PC-3 (cell line): ENCODE measurements at regions not wholly inside any gene's neighbourhood (a gene's known extent, or its start where the extent isn't known, plus 50 kb on each side); places are given as distances from the start of the nearest gene placed in this dataset.

Experiments
- ATAC-seq: fragments of 200-7000 bp; cut with Tn5 transposase; 2 replicates; pipeline ENCODE4 v1.9.1; 2020; ENCODE audit warnings: mild to moderate bottlenecking, moderate library complexity
- BruUV-seq: library from RNA; stranded (reverse); fragments of 400-500 nt; replicated peaks from 2 replicates; lab custom pipeline; 2021; lab: Mats Ljungman, UMichigan
- CTCF ChIA-PET: fragments of 300-600 bp; sonication (Branson Sonifier 250); formaldehyde crosslinking; loops from one replicate; lab custom pipeline; 2022; ENCODE audit warnings: antibody characterized with exemption; lab: Charles Lee
- POLR2A ChIA-PET: fragments of 300-600 bp; sonication (Branson Sonifier 250); formaldehyde crosslinking; loops from one replicate; lab custom pipeline; 2022; ENCODE audit warnings: antibody characterized with exemption; ENCODE audit not compliant: unreplicated experiment; lab: Charles Lee
- DNase-seq: peaks from one replicate; pipeline ENCODE4 v3.0.0-alpha.2; 2015
- H2AFZ ChIP-seq: fragments of 300-600 bp; sonication (generic); 2 replicates; pipeline ENCODE4 v1.6.0; 2016; ENCODE audit warnings: antibody characterized with exemption, low read length
- H3F3A ChIP-seq: fragments of 300-600 bp; sonication (generic); one replicate; pipeline ENCODE4 v1.6.0; 2017; ENCODE audit warnings: antibody characterized with exemption, low read length, control low read depth, mild to moderate bottlenecking; ENCODE audit not compliant: unreplicated experiment
- H3K27ac ChIP-seq: fragments of 300-600 bp; sonication (generic); 2 replicates; pipeline ENCODE4 v1.5.1; 2016; ENCODE audit warnings: mild to moderate bottlenecking, low read length
- H3K27me3 ChIP-seq: fragments of 300-600 bp; sonication (generic); 2 replicates; pipeline ENCODE4 v1.6.1; 2016; ENCODE audit warnings: low read length, mixed read lengths
- H3K36me3 ChIP-seq: fragments of 300-600 bp; sonication (generic); 2 replicates; pipeline ENCODE4 v1.6.1; 2016; ENCODE audit warnings: low read depth, mixed run types, low read length, mixed read lengths
- H3K4me1 ChIP-seq: fragments of 300-600 bp; sonication (generic); 2 replicates; pipeline ENCODE4 v1.5.1; 2016; ENCODE audit warnings: low read length; ENCODE audit not compliant: insufficient read depth
- H3K4me2 ChIP-seq: fragments of 300-600 bp; sonication (generic); 2 replicates; pipeline ENCODE4 v1.6.0; 2016; ENCODE audit warnings: low read length
- H3K4me3 ChIP-seq: fragments of 300-600 bp; sonication (generic); 2 replicates; pipeline ENCODE4 v1.5.1; 2016; ENCODE audit warnings: mild to moderate bottlenecking, low read length, mixed read lengths
- H3K79me2 ChIP-seq: fragments of 300-600 bp; sonication (generic); 2 replicates; pipeline ENCODE4 v1.6.1; 2017; ENCODE audit warnings: low read length, mixed read lengths
- H3K9ac ChIP-seq: fragments of 300-600 bp; sonication (generic); 2 replicates; pipeline ENCODE4 v1.6.0; 2016; ENCODE audit warnings: mild to moderate bottlenecking, low read length
- H3K9me2 ChIP-seq: fragments of 300-600 bp; sonication (generic); replicated peaks from 2 replicates; pipeline ENCODE4 v1.6.1; 2016; ENCODE audit warnings: mixed run types, low read length, mixed read lengths
- H3K9me3 ChIP-seq: fragments of 300-600 bp; sonication (generic); 2 replicates; pipeline ENCODE4 v1.6.1; 2016; ENCODE audit warnings: low read length, mixed read lengths
- H4K20me1 ChIP-seq: fragments of 300-600 bp; sonication (generic); 2 replicates; pipeline ENCODE4 v1.6.1; 2016; ENCODE audit warnings: low read length, mixed read lengths
- EZH2 ChIP-seq: fragments of 300-600 bp; sonication (generic); IDR thresholded peaks from one replicate; pipeline ENCODE4 v1.6.1; 2017; ENCODE audit warnings: antibody characterized with exemption, mild to moderate bottlenecking, low read length; ENCODE audit not compliant: unreplicated experiment
- EZH2phosphoT487 ChIP-seq: fragments of 300-600 bp; sonication (generic); IDR thresholded peaks from 2 replicates; pipeline ENCODE4 v1.6.1; 2018; ENCODE audit warnings: mild to moderate bottlenecking, antibody characterized with exemption, low read length, borderline replicate concordance
- intact Hi-C: fragments of 100-400 bp; cut with micrococcal nuclease; formaldehyde crosslinking; loops from 2 replicates; pipeline ENCODE4 v1.9.0; 2023
- TF ChIP-seq, protein P1 (sequence below): fragments of 300-600 bp; sonication (generic); conservative IDR thresholded peaks from 2 replicates; pipeline ENCODE4 v1.5.1; 2017; ENCODE audit warnings: antibody characterized with exemption, low read depth, mild to moderate bottlenecking, low read length

DNA sequence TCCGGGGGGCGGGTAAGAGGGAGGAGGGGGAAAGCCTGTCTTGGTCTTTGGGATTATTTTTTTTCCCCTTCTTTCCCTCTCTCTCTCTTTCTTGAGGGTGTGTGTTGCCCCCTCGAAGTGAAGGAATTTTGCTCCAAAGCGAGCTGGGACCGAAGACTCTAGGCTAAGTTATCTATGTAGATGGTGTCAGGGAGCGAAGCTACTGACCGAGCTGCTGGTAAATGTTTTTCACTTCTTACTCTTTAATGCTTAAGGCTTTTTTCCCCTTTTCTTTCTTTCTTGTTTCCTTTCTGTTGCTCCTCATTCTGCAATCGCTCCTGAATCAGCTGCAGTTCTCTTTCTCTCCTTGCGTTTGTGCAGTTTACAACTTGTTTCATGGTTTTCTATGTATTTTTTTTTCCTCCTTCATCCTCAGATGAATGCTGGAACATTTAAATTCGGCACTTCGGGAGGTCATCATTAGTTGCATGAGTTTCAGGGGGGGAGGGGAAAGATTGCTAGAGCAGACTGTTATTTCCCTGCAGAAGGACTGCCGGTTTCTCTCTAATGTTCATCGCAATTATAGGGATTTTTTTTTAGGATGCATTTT lies 1312.0 kb upstream of the WWC1 start:
- H3K4me1 ChIP-seq, result no peaks in the 10 kb centered on the region
- BruUV-seq, result no TSS peak
- H3K4me2 ChIP-seq, result peak overlapping the region; percentile 34; the same call in 1 of the 2 replicates
- no peak overlapping the region for H2AFZ ChIP-seq
- intact Hi-C loops, result no loop called here
- POLR2A ChIA-PET, result no interaction called here
- ATAC-seq (no peak), DNase-seq (no peak)
- no peaks in the 10 kb centered on the region for H3K36me3 ChIP-seq
- peaks cover 23% of the 10 kb centered on the region for H3K27me3 ChIP-seq
- peak overlapping the region; percentile 21 for H3K4me3 ChIP-seq
- no peaks in the 10 kb centered on the region for H3K9me3 ChIP-seq
- CTCF ChIA-PET, result interaction anchor here (0.7 kb wide), 1 partner anchor 442 kb away, joined by 9 read pairs; no protein-coding TSS in a partner anchor
- H3K9ac ChIP-seq, result no peak overlapping the region
- no peaks in the 10 kb centered on the region for H3F3A ChIP-seq
- H4K20me1 ChIP-seq, result no peaks in the 10 kb centered on the region
- TF ChIP-seq EZH2phosphoT487 (no peak), EZH2 (no peak)
- TF ChIP-seq, protein P1, sequence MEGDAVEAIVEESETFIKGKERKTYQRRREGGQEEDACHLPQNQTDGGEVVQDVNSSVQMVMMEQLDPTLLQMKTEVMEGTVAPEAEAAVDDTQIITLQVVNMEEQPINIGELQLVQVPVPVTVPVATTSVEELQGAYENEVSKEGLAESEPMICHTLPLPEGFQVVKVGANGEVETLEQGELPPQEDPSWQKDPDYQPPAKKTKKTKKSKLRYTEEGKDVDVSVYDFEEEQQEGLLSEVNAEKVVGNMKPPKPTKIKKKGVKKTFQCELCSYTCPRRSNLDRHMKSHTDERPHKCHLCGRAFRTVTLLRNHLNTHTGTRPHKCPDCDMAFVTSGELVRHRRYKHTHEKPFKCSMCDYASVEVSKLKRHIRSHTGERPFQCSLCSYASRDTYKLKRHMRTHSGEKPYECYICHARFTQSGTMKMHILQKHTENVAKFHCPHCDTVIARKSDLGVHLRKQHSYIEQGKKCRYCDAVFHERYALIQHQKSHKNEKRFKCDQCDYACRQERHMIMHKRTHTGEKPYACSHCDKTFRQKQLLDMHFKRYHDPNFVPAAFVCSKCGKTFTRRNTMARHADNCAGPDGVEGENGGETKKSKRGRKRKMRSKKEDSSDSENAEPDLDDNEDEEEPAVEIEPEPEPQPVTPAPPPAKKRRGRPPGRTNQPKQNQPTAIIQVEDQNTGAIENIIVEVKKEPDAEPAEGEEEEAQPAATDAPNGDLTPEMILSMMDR, result no peak
- no peak overlapping the region for H3K27ac ChIP-seq
- H3K9me2 ChIP-seq, result no peaks in the 10 kb centered on the region
- H3K79me2 ChIP-seq, result no peaks in the 10 kb centered on the region

DNA sequence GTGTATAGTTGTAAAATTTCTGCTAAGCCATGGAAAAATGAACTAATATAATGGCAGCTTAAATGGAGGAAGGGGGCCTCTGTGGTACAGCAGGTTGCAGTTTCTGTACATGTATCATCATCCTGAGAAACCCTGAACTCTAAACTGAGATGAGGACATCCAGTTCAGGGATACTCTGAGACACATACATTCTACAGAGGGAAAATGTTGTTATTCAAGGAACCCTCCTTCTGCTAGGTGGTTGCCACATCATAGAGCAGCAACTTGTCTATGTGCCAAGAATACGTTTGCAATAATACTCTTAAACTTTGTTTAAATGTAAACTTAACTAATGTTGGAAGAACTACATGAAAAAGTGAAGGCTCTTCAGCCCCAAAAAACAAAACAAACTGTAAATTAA lies 1310.8 kb upstream of the WWC1 start:
- Histone ChIP-seq H3K9me3 (no peaks in the 10 kb centered on the region), H3K27ac (no peak overlapping the region), H3K9ac (no peak overlapping the region), H3K4me2 (no peak overlapping the region), H3F3A (no peaks in the 10 kb centered on the region), H3K4me3 (no peak overlapping the region), H3K79me2 (no peaks in the 10 kb centered on the region), H3K27me3 (peaks cover 23% of the 10 kb centered on the region), H2AFZ (no peak overlapping the region), H3K9me2 (no peaks in the 10 kb centered on the region), H3K36me3 (no peaks in the 10 kb centered on the region), H4K20me1 (no peaks in the 10 kb centered on the region), H3K4me1 (no peaks in the 10 kb centered on the region)
- BruUV-seq, result no TSS peak
- DNase-seq, result no peak
- no peak for TF ChIP-seq EZH2
- no peak for TF ChIP-seq EZH2phosphoT487
- TF ChIP-seq, protein P1, result no peak
- POLR2A ChIA-PET, result interaction anchor here (0.7 kb wide), 1 partner anchor 10 kb away, joined by 4 read pairs; no protein-coding TSS in a partner anchor
- no peak for ATAC-seq
- CTCF ChIA-PET, result no interaction called here
- intact Hi-C loops, result no loop called here

DNA sequence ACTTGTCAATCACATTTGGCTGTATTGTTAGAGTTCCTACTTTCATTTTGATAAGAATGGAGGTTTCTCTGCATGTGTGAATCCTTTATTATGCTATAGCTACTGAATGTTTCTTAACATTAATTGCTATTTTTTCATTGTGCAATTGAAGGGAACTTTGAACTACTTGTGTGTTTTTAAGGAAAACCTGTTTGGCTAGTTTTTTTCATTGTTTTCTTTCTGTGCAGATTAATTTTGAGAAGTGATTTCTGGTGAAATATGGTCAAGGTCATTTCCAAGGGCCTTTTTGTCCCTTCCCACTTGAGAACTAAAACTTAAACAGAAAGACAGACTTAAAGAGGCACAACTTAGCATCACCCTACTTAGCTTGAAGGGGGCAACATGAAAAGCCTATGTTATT lies 1309.2 kb upstream of the WWC1 start:
- no peaks in the 10 kb centered on the region for H3K9me2 ChIP-seq
- intact Hi-C loops, result no loop called here
- no peak for ATAC-seq
- no peak overlapping the region for H3K4me3 ChIP-seq
- DNase-seq, result no peak
- no peak overlapping the region for H2AFZ ChIP-seq
- H3K36me3 ChIP-seq, result no peaks in the 10 kb centered on the region
- H3K9ac ChIP-seq, result no peak overlapping the region
- H3K9me3 ChIP-seq, result no peaks in the 10 kb centered on the region
- no peak overlapping the region for H3K4me2 ChIP-seq
- BruUV-seq, result no TSS peak
- POLR2A ChIA-PET, result no interaction called here
- H3F3A ChIP-seq, result no peaks in the 10 kb centered on the region
- no peaks in the 10 kb centered on the region for H4K20me1 ChIP-seq
- no peaks in the 10 kb centered on the region for H3K4me1 ChIP-seq
- H3K27me3 ChIP-seq, result peaks cover 23% of the 10 kb centered on the region
- no peaks in the 10 kb centered on the region for H3K79me2 ChIP-seq
- TF ChIP-seq, protein P1, result no peak
- TF ChIP-seq EZH2 (no peak), EZH2phosphoT487 (no peak)
- CTCF ChIA-PET, result no interaction called here
- no peak overlapping the region for H3K27ac ChIP-seq
